H9 (cell line): ENCODE measurements at regions not wholly inside any gene's neighbourhood (a gene's known extent, or its start where the extent isn't known, plus 50 kb on each side); places are given as distances from the start of the nearest gene placed in this dataset.

ENCODE experiments used
- DNase-seq: peaks from one replicate; pipeline ENCODE4 v3.0.0-alpha.2; 2017
- H2AFZ ChIP-seq: one replicate; pipeline ENCODE4 v1.6.1; 2013; ENCODE audit warnings: mild to moderate bottlenecking, low read length, control low read depth, moderate library complexity
- H2AK5ac ChIP-seq: 2 replicates; pipeline ENCODE4 v1.6.1; 2013; ENCODE audit warnings: low read length, control low read depth, mixed read lengths; ENCODE audit not compliant: insufficient read length
- H2BK120ac ChIP-seq: one replicate; pipeline ENCODE4 v1.6.1; 2013; ENCODE audit warnings: low read depth, mild to moderate bottlenecking, low read length, control low read depth, inconsistent platforms; ENCODE audit not compliant: poor library complexity, severe bottlenecking
- H2BK12ac ChIP-seq: 2 replicates; pipeline ENCODE4 v1.6.1; 2013; ENCODE audit warnings: low read length, control low read depth, mixed read lengths, low read depth; ENCODE audit not compliant: insufficient read length
- H2BK15ac ChIP-seq: 2 replicates; pipeline ENCODE4 v1.6.1; 2013; ENCODE audit warnings: low read depth, low read length, control low read depth
- H2BK20ac ChIP-seq: one replicate; pipeline ENCODE4 v1.6.1; 2013; ENCODE audit warnings: low read depth, mild to moderate bottlenecking, low read length, control low read depth, inconsistent platforms; ENCODE audit not compliant: poor library complexity, severe bottlenecking
- H2BK5ac ChIP-seq: 2 replicates; pipeline ENCODE4 v1.6.1; 2013; ENCODE audit warnings: low read length, control low read depth, mixed read lengths; ENCODE audit not compliant: insufficient read length
- H3K14ac ChIP-seq: 2 replicates; pipeline ENCODE4 v1.6.1; 2013; ENCODE audit warnings: low read length, control low read depth; ENCODE audit not compliant: insufficient read depth
- H3K18ac ChIP-seq: 2 replicates; pipeline ENCODE4 v1.6.1; 2013; ENCODE audit warnings: low read depth, mild to moderate bottlenecking, mixed read lengths, low read length, control low read depth; ENCODE audit not compliant: insufficient read length
- H3K23ac ChIP-seq: 2 replicates; pipeline ENCODE4 v1.6.1; 2013; ENCODE audit warnings: low read length, control low read depth, mixed read lengths, low read depth; ENCODE audit not compliant: insufficient read length
- H3K23me2 ChIP-seq: 2 replicates; pipeline ENCODE4 v1.6.1; 2013; ENCODE audit warnings: low read depth, mild to moderate bottlenecking, mixed read lengths, low read length, control low read depth; ENCODE audit not compliant: insufficient read length, poor library complexity, severe bottlenecking
- H3K27ac ChIP-seq: 2 replicates; pipeline ENCODE4 v1.5.1; 2013; ENCODE audit warnings: low read length, control low read depth, mixed read lengths, low read depth; ENCODE audit not compliant: insufficient read length
- H3K27me3 ChIP-seq: 2 replicates; pipeline ENCODE4 v1.6.1; 2013; ENCODE audit warnings: low read length, control low read depth, inconsistent platforms; ENCODE audit not compliant: insufficient read depth
- H3K4ac ChIP-seq: 2 replicates; pipeline ENCODE4 v1.6.1; 2013; ENCODE audit warnings: low read depth, mild to moderate bottlenecking, control low read depth, inconsistent platforms, low read length, moderate library complexity
- H3K4me1 ChIP-seq: 2 replicates; pipeline ENCODE4 v1.6.1; 2013; ENCODE audit warnings: low read length, control low read depth, inconsistent platforms; ENCODE audit not compliant: insufficient read depth
- H3K4me2 ChIP-seq: 2 replicates; pipeline ENCODE4 v1.6.1; 2013; ENCODE audit warnings: low read length, control low read depth, mixed read lengths; ENCODE audit not compliant: insufficient read length, insufficient read depth
- H3K56ac ChIP-seq: 2 replicates; pipeline ENCODE4 v1.6.1; 2013; ENCODE audit warnings: low read depth, mild to moderate bottlenecking, mixed read lengths, low read length, control low read depth; ENCODE audit not compliant: insufficient read length
- H3K79me1 ChIP-seq: 2 replicates; pipeline ENCODE4 v1.6.1; 2013; ENCODE audit warnings: low read depth, mild to moderate bottlenecking, moderate library complexity, low read length, control low read depth, inconsistent platforms; ENCODE audit not compliant: insufficient read depth, poor library complexity, severe bottlenecking
- H3K79me2 ChIP-seq: 2 replicates; pipeline ENCODE4 v1.6.1; 2013; ENCODE audit warnings: low read length, control low read depth, inconsistent platforms; ENCODE audit not compliant: insufficient read depth
- H3K9ac ChIP-seq: 2 replicates; pipeline ENCODE4 v1.6.1; 2013; ENCODE audit warnings: low read length, control low read depth, mixed read lengths; ENCODE audit not compliant: insufficient read length; ENCODE audit errors: extremely low read depth
- H3K9me3 ChIP-seq: one replicate; pipeline ENCODE4 v1.6.1; 2013; ENCODE audit warnings: low read depth, low read length, inconsistent platforms; ENCODE audit not compliant: control insufficient read depth
- H3T11ph ChIP-seq: one replicate; pipeline ENCODE4 v1.6.1; 2013; ENCODE audit warnings: mild to moderate bottlenecking, low read length, control low read depth, inconsistent platforms
- H4K20me1 ChIP-seq: one replicate; pipeline ENCODE4 v1.6.1; 2013; ENCODE audit not compliant: control insufficient read depth, insufficient read length, insufficient read depth
- H4K5ac ChIP-seq: 2 replicates; pipeline ENCODE4 v1.6.1; 2013; ENCODE audit warnings: low read depth, mild to moderate bottlenecking, mixed read lengths, low read length, control low read depth; ENCODE audit not compliant: insufficient read length
- H4K8ac ChIP-seq: replicated peaks from 2 replicates; pipeline ENCODE4 v1.6.1; 2013; ENCODE audit warnings: low read length, control low read depth, mixed read lengths, low read depth; ENCODE audit not compliant: insufficient read length
- H4K91ac ChIP-seq: 2 replicates; pipeline ENCODE4 v1.6.1; 2013; ENCODE audit warnings: low read depth, mild to moderate bottlenecking, moderate library complexity, mixed read lengths, low read length, control low read depth; ENCODE audit not compliant: insufficient read length
- H3K27ac Mint-ChIP-seq, 3 experiments: 2 replicates in 2 of 3; 3 replicates in 1 of 3; pipeline ENCODE4 v1.8.0; 2020 to 2021; ENCODE audit warnings: mixed read lengths in 3 of 3, mild to moderate bottlenecking in 1 of 3, moderate library complexity in 1 of 3
- H3K27me3 Mint-ChIP-seq: 2 replicates; pipeline ENCODE4 v1.8.0; 2021; ENCODE audit warnings: low read depth, mild to moderate bottlenecking, moderate library complexity, mixed read lengths
- H3K36me3 Mint-ChIP-seq, 3 experiments: 2 replicates in 2 of 3; 3 replicates in 1 of 3; pipeline ENCODE4 v1.8.0; 2020 to 2021; ENCODE audit warnings: low read depth in 3 of 3, mixed read lengths in 3 of 3; ENCODE audit not compliant: insufficient read depth in 1 of 3
- H3K4me1 Mint-ChIP-seq, 2 experiments: 2 replicates each; pipeline ENCODE4 v1.8.0; 2020; ENCODE audit warnings: mixed read lengths in 2 of 2
- H3K4me3 Mint-ChIP-seq, 2 experiments: 2 replicates in 1 of 2; 3 replicates in 1 of 2; pipeline ENCODE4 v1.8.0; 2020 to 2021; ENCODE audit warnings: mild to moderate bottlenecking in 2 of 2, mixed read lengths in 2 of 2, moderate library complexity in 1 of 2
- H3K9me3 Mint-ChIP-seq, 2 experiments: 2 replicates in 1 of 2; 3 replicates in 1 of 2; pipeline ENCODE4 v1.8.0; 2020; ENCODE audit warnings: mild to moderate bottlenecking in 2 of 2, mixed read lengths in 2 of 2, moderate library complexity in 1 of 2
- WGBS: extraction: QIAGEN DNeasy Blood & Tissue Kit; methylation state at CpG from one replicate; pipeline ENCODE4 v1.1.7; 2013; ENCODE audit warnings: missing lambda C conversion rate, low lambda C conversion rate, mixed read lengths; ENCODE audit not compliant: insufficient read length; ENCODE audit errors: extremely low coverage; 5-methylcytosine and 5-hydroxymethylcytosine counted together
- TF ChIP-seq, protein P1 (sequence below): fragments of 200-600 bp; sonication (generic); conservative IDR thresholded peaks from 3 replicates; pipeline ENCODE4 v1.8.0; 2021; ENCODE audit warnings: antibody characterized with exemption, mild to moderate bottlenecking

DNA sequence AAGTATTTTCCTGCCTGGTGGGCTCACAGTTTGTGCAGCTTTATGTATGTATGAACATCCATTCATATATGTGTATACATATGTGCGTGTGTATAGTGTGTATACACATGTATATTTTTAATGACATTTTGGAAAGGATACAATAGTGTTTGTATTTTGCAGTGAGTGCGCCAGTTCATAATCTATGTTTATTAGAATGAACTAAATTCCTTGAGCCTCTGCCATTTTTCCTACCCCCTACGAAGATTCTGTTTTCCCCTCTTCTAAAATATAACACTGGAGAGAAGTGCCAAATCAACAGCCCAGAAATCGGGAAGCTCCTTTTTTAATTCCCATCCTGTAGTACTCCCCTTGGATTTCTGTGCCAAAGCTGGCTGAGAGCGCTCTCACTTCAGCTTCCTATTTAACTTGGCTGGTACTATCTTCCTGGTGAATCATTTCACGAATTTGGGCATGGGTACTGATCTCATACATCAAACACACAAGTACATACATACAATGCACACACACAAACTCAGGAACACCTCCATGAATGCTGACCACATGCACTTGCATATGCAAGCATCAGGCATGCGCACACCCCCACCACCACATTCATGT lies 578.4 kb upstream of the WWC1 start:
- Histone ChIP-seq H2AFZ (no peak overlapping the region), H3K79me2 (no peaks in the 10 kb centered on the region), H3T11ph (no peak overlapping the region), H3K23ac (no peak overlapping the region), H2BK12ac (no peak overlapping the region), H3K27me3 (no peaks in the 10 kb centered on the region), H4K91ac (no peak overlapping the region), H3K4ac (no peak overlapping the region), H3K56ac (no peak overlapping the region), H2BK15ac (no peak overlapping the region), H3K18ac (no peak overlapping the region), H3K14ac (no peak overlapping the region), H3K4me2 (no peak overlapping the region), H2BK120ac (no peak overlapping the region), H4K5ac (no peak overlapping the region), H2AK5ac (no peak overlapping the region), H3K4me1 (no peaks in the 10 kb centered on the region), H2BK20ac (no peak overlapping the region), H4K20me1 (no peaks in the 10 kb centered on the region), H3K27ac (no peak overlapping the region), H2BK5ac (no peak overlapping the region), H3K23me2 (no peaks in the 10 kb centered on the region), H4K8ac (no peak overlapping the region), H3K79me1 (no peaks in the 10 kb centered on the region), H3K9ac (no peak overlapping the region), H3K9me3 (no peaks in the 10 kb centered on the region)
- H3K36me3 Mint-ChIP-seq: no peaks in the 10 kb centered on the region
- no peaks in the 10 kb centered on the region for H3K4me1 Mint-ChIP-seq
- H3K4me3 Mint-ChIP-seq: no peak overlapping the region
- WGBS: no CpG with 5 or more reads among the region's 7 CpGs
- H3K27me3 Mint-ChIP-seq: no peaks in the 10 kb centered on the region
- no peak overlapping the region for H3K27ac Mint-ChIP-seq
- DNase-seq: no peak
- TF ChIP-seq, protein P1, sequence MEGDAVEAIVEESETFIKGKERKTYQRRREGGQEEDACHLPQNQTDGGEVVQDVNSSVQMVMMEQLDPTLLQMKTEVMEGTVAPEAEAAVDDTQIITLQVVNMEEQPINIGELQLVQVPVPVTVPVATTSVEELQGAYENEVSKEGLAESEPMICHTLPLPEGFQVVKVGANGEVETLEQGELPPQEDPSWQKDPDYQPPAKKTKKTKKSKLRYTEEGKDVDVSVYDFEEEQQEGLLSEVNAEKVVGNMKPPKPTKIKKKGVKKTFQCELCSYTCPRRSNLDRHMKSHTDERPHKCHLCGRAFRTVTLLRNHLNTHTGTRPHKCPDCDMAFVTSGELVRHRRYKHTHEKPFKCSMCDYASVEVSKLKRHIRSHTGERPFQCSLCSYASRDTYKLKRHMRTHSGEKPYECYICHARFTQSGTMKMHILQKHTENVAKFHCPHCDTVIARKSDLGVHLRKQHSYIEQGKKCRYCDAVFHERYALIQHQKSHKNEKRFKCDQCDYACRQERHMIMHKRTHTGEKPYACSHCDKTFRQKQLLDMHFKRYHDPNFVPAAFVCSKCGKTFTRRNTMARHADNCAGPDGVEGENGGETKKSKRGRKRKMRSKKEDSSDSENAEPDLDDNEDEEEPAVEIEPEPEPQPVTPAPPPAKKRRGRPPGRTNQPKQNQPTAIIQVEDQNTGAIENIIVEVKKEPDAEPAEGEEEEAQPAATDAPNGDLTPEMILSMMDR: no peak
- no peaks in the 10 kb centered on the region for H3K9me3 Mint-ChIP-seq
